A673 (cell line): ENCODE measurements at regions not wholly inside any gene's neighbourhood (a gene's known extent, or its start where the extent isn't known, plus 50 kb on each side); places are given as distances from the start of the nearest gene placed in this dataset.

Source experiments
- CTCF ChIP-seq: fragments of 300-800, 200-600 bp; sonication (generic); conservative IDR thresholded peaks from 2 replicates; pipeline ENCODE4 v1.5.1; 2017; ENCODE audit warnings: low read depth, mild to moderate bottlenecking, antibody characterized with exemption, low read length, moderate library complexity, mixed read lengths
- EZH2 ChIP-seq: fragments of 200-600 bp; sonication (generic); IDR thresholded peaks from 2 replicates; pipeline ENCODE4 v1.6.1; 2017; ENCODE audit warnings: borderline replicate concordance, low read depth, mild to moderate bottlenecking, mixed read lengths, antibody characterized with exemption, low read length; ENCODE audit not compliant: poor library complexity, severe bottlenecking

DNA sequence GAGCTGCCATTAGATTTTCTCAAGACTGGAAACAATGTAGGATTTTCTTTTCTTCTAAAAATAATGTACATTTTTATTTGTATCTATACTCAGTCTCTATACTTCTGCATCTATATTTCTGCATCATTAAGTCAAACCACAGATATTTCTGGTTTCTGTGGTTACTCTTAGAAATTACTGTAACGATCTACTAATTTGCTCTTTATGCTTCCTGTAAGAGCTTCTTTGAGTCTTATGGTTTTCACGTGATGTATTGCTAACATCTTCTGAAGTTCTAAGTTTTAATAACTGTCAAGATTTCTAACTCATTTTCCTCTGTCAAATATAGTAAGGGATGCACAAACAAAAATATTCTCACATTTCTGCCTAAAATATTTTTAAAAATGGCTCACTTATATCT lies 1144.5 kb downstream of the HACE1 start:
- TF ChIP-seq CTCF (no peak), EZH2 (no peak)
